Prostate gland (tissue), 2 donors: ENCODE measurements at regions not wholly inside any gene's neighbourhood (a gene's known extent, or its start where the extent isn't known, plus 50 kb on each side); places are given as distances from the start of the nearest gene placed in this dataset.

ENCODE experiments used
- CTCF ChIP-seq, 4 experiments: fragments of 200-600 bp in 2 of 4; fragments of 450-650 bp in 2 of 4; sonication (generic) in 2 of 4; IDR thresholded peaks; 1 replicate in 3 of 4; 2 replicates in 1 of 4; pipeline ENCODE4 v1.5.1; 2016 to 2019; ENCODE audit warnings: antibody characterized with exemption in 4 of 4, mild to moderate bottlenecking in 2 of 4, moderate library complexity in 2 of 4
- POLR2A ChIP-seq: fragments of 450-650 bp; IDR thresholded peaks from one replicate; pipeline ENCODE4 v1.6.1; 2016; ENCODE audit warnings: antibody characterized with exemption, mild to moderate bottlenecking
- POLR2AphosphoS5 ChIP-seq: sonication (generic); formaldehyde crosslinking; IDR thresholded peaks from one replicate; pipeline ENCODE4 v1.6.1; 2017; ENCODE audit warnings: antibody characterized with exemption

- TF ChIP-seq POLR2A (no peak), CTCF (IDR thresholded peaks at IDR 0.05) (no peak), POLR2AphosphoS5 (no peak)
Observed at GRCh38 chr7:25820432-25821040, 331.5 kb upstream of the NFE2L3 start.
